HG03520 (cell line): ENCODE measurements at regions not wholly inside any gene's neighbourhood (a gene's known extent, or its start where the extent isn't known, plus 50 kb on each side); places are given as distances from the start of the nearest gene placed in this dataset.
"Not testable (repeated sequence)": the region's sequence is repeated elsewhere in the genome, so short reads cannot be mapped to it uniquely, and the experiment has no call there.

Experiments used
- ATAC-seq: cut with Tn5 transposase; IDR thresholded peaks from one replicate; pipeline ENCODE4 v1.9.1; 2021; ENCODE audit warnings: mild to moderate bottlenecking, moderate library complexity; ENCODE audit not compliant: unreplicated experiment

- ATAC-seq = not testable (repeated sequence)
Measured at GRCh38 chr2:192412866-192413265, 218.1 kb upstream of the TMEFF2 start.

GRCh38 chr2:192412394-192412793, 217.7 kb upstream of the TMEFF2 start:
- ATAC-seq = no peak

GRCh38 chr2:192411755-192412154, 217.0 kb upstream of the TMEFF2 start:
- no peak for ATAC-seq

GRCh38 chr2:192410319-192410718, 215.6 kb upstream of the TMEFF2 start:
- ATAC-seq = no peak

- ATAC-seq = no peak
Measured at GRCh38 chr2:192407692-192408091, 213.0 kb upstream of the TMEFF2 start.

- ATAC-seq = no peak
Measured at GRCh38 chr2:192398236-192398635, 203.5 kb upstream of the TMEFF2 start.

- no peak for ATAC-seq
Measured at GRCh38 chr2:192394605-192395004, 199.9 kb upstream of the TMEFF2 start.

GRCh38 chr2:192391041-192391440, 196.3 kb upstream of the TMEFF2 start:
- no peak for ATAC-seq

- ATAC-seq = no peak
Measured at GRCh38 chr2:192390401-192390800, 195.7 kb upstream of the TMEFF2 start.

GRCh38 chr2:192384191-192384590, 189.5 kb upstream of the TMEFF2 start:
- not testable (repeated sequence) for ATAC-seq

- no peak for ATAC-seq
Measured at GRCh38 chr2:192381082-192381481, 186.3 kb upstream of the TMEFF2 start.

GRCh38 chr2:192379736-192380135, 185.0 kb upstream of the TMEFF2 start:
- ATAC-seq = no peak

GRCh38 chr2:192377173-192377572, 182.4 kb upstream of the TMEFF2 start:
- ATAC-seq = no peak

- no peak for ATAC-seq
Measured at GRCh38 chr2:192373754-192374153, 179.0 kb upstream of the TMEFF2 start.

GRCh38 chr2:192373221-192373620, 178.5 kb upstream of the TMEFF2 start:
- ATAC-seq = no peak

- no peak for ATAC-seq
Measured at GRCh38 chr2:192369969-192370368, 175.2 kb upstream of the TMEFF2 start.

- no peak for ATAC-seq
Measured at GRCh38 chr2:192357217-192357616, 162.5 kb upstream of the TMEFF2 start.

- no peak for ATAC-seq
Measured at GRCh38 chr2:192354512-192355244, 159.9 kb upstream of the TMEFF2 start.

- ATAC-seq = no peak
Measured at GRCh38 chr2:192347542-192347941, 152.8 kb upstream of the TMEFF2 start.

GRCh38 chr2:192345287-192345686, 150.6 kb upstream of the TMEFF2 start:
- no peak for ATAC-seq

- ATAC-seq = no peak
Measured at GRCh38 chr2:192333642-192334041, 138.9 kb upstream of the TMEFF2 start.

GRCh38 chr2:192328297-192328696, 133.6 kb upstream of the TMEFF2 start:
- no peak for ATAC-seq

- ATAC-seq = no peak
Measured at GRCh38 chr2:192327576-192327975, 132.8 kb upstream of the TMEFF2 start.
